BE2C (cell line): ENCODE measurements at regions not wholly inside any gene's neighbourhood (a gene's known extent, or its start where the extent isn't known, plus 50 kb on each side); places are given as distances from the start of the nearest gene placed in this dataset.

Experiments used
- DNase-seq: peaks from one replicate; pipeline ENCODE4 v3.0.0-alpha.2; 2020
- H3K27me3 ChIP-seq: fragments of 250-450 bp; sonication (Bioruptor Pico); 2 replicates; pipeline ENCODE4 v1.5.1; 2020; ENCODE audit warnings: mild to moderate bottlenecking
- H3K36me3 ChIP-seq: fragments of 250-450 bp; sonication (Bioruptor Pico); 2 replicates; pipeline ENCODE4 v1.5.1; 2020; ENCODE audit warnings: mild to moderate bottlenecking
- H3K4me1 ChIP-seq: fragments of 250-450 bp; sonication (Bioruptor Pico); 2 replicates; pipeline ENCODE4 v1.5.1; 2020
- H3K4me3 ChIP-seq: 2 replicates; pipeline ENCODE4 v1.5.1; 2011; ENCODE audit warnings: low read depth, low read length
- H3K9me3 ChIP-seq: fragments of 250-450 bp; sonication (Bioruptor Pico); 2 replicates; pipeline ENCODE4 v1.5.1; 2020
- CTCF ChIP-seq: IDR thresholded peaks from 2 replicates; pipeline ENCODE4 v1.5.1; 2012; ENCODE audit warnings: mild to moderate bottlenecking, low read depth, low read length

- DNase-seq: no peak
- Histone ChIP-seq H3K4me1 (no peaks in the 10 kb centered on the region), H3K27me3 (no peaks in the 10 kb centered on the region; the same call in 1 of the 2 replicates), H3K36me3 (no peaks in the 10 kb centered on the region), H3K4me3 (no peak overlapping the region), H3K9me3 (no peaks in the 10 kb centered on the region)
- no peak for TF ChIP-seq CTCF
These were observed 1512.5 kb downstream of the STIM2 start for GRCh38 chr4:28373191-28373590.

DNA sequence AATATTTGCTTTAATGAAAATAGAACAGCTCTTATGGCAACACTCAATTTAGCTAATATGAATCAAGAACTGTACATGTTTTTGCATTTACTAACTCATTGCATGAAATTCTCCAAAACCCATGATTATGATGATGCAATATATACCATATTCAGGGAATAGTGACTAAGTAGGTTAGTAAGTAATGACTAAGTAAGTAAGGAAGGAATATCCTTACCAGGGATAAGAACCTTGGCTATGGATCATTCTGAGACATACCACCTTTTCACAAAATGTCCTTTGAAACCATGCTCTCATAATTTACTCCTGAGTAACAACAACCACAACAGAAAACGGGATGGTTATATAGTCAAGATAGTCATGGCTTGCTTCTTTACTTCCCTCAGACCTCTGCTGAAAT is 1513.0 kb downstream of the STIM2 start:
- no peaks in the 10 kb centered on the region for H3K4me1 ChIP-seq
- no peaks in the 10 kb centered on the region; the same call in 1 of the 2 replicates for H3K27me3 ChIP-seq
- no peak for DNase-seq
- TF ChIP-seq CTCF: no peak
- no peaks in the 10 kb centered on the region for H3K9me3 ChIP-seq
- H3K36me3 ChIP-seq: no peaks in the 10 kb centered on the region
- H3K4me3 ChIP-seq: no peak overlapping the region

GRCh38 chr4:28378109-28378830 is 1517.6 kb downstream of the STIM2 start:
- no peak for DNase-seq
- no peaks in the 10 kb centered on the region; the same call in 1 of the 2 replicates for H3K27me3 ChIP-seq
- no peaks in the 10 kb centered on the region for H3K9me3 ChIP-seq
- H3K4me1 ChIP-seq: no peaks in the 10 kb centered on the region
- H3K4me3 ChIP-seq: no peak overlapping the region
- no peaks in the 10 kb centered on the region for H3K36me3 ChIP-seq
- TF ChIP-seq CTCF: no peak

DNA sequence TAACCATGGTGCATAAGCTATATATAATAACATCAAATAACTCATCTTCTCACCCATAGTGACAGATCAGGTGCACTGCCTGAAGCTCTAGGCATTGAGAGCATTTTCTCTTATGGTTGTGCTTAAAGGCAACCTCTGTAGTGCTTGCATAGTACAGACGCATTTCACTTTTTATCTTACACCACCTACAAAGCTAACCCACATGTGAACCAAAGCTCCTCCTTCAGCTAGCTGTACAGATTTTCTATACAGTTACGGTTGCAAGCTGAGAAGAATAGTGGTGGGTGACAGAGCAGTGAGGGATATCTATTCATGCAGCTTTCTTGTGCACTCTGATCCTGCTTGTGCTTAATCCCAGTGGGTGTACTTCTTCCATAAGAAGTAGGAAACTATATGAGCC is 1525.2 kb downstream of the STIM2 start:
- H3K4me1 ChIP-seq: no peaks in the 10 kb centered on the region
- no peaks in the 10 kb centered on the region for H3K36me3 ChIP-seq
- no peak for TF ChIP-seq CTCF
- no peaks in the 10 kb centered on the region for H3K27me3 ChIP-seq
- no peak overlapping the region for H3K4me3 ChIP-seq
- DNase-seq: no peak
- no peaks in the 10 kb centered on the region for H3K9me3 ChIP-seq

DNA sequence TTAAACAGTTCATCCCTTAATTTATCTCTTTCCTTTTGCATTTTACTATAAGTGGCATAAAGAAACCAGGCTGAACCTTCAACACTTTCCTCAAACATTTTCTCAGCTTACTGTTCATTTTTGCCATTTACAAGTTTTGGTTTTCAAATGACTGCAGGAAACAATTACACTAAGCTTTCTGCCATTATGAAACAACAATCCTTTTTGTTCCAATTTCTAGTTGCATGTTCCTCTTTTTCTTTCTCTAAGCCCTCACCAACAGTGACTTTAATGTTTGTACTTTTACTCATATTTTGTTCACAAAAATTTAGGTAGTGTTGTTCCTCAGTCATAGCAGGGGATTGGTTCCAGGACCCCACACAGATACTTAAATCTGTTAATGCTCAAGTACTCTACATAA is 1526.1 kb downstream of the STIM2 start:
- DNase-seq: no peak
- no peak overlapping the region for H3K4me3 ChIP-seq
- no peaks in the 10 kb centered on the region for H3K4me1 ChIP-seq
- no peaks in the 10 kb centered on the region for H3K9me3 ChIP-seq
- TF ChIP-seq CTCF: no peak
- H3K27me3 ChIP-seq: no peaks in the 10 kb centered on the region
- H3K36me3 ChIP-seq: no peaks in the 10 kb centered on the region

GRCh38 chr4:28388471-28388870 is 1527.8 kb downstream of the STIM2 start:
- no peak for DNase-seq
- H3K27me3 ChIP-seq: no peaks in the 10 kb centered on the region
- no peak for TF ChIP-seq CTCF
- H3K4me1 ChIP-seq: no peaks in the 10 kb centered on the region
- no peak overlapping the region for H3K4me3 ChIP-seq
- H3K36me3 ChIP-seq: no peaks in the 10 kb centered on the region
- no peaks in the 10 kb centered on the region for H3K9me3 ChIP-seq
